NCI-H1694 (cell line): ENCODE measurements at regions not wholly inside any gene's neighbourhood (a gene's known extent, or its start where the extent isn't known, plus 50 kb on each side); places are given as distances from the start of the nearest gene placed in this dataset.
A peak's percentile ranks its signal among the peaks of the same experiment; 100 is the strongest.

Experiments used
- DNase-seq: peaks from one replicate; lab custom pipeline; 2025; lab: John Stamatoyannopoulos, UW

DNA sequence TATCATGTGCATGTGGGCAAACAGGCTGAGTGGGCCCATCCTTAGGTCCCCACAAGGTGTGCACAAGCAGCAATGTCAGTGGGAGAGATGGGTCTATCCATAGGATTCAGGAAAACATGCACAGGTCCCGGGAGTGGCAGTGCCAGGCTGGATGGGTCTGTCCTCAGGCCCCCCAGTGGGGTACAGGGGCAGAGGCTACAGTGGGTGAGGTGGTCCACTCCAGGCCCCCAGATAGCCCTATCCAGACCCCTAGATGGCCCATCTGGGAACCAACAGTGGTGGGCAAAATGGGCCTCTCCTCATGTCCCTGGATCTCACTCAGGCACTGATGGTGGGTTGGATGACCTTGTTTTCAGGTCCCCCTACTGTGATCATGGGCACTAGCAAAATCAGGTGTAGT is 277.8 kb upstream of the SYT1 start:
- no peak for DNase-seq

DNA sequence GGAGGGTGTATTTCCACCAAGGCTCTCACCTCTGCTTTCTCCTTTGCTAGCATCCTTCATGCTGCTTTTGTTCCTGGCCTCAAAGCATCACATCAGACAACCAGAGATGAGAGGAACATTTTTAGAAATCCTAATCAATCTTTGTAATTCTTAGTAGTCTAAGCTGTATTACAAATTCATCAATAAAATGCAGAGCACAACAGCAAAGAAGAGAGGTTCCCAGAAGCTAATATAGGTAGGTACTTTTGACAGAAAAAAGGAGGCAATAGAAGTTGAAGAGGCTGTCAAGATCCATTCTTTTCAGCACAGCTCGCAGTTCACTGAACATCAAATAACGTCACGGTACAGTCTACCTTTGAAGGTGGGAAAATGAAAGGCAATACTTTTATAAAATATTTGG is 265.2 kb upstream of the SYT1 start:
- no peak for DNase-seq

DNA sequence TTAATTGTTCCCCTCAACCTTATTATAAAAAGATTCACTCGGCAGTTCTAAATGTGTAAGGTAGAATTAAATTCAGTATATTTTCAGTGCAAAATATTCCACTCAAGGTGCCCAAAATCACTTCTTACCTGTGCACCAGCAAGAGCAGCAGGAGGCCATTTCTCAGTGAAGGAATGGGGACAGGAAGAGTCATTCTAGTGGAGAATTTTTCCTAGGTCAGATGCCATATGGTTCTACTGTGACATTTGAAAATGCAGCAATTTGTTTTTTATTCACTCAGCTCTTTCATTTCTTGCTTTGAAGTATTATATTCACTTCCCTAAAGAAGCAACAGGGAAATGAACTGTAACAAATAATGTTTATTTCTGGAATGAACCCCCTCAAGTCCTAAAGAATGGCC is 264.0 kb upstream of the SYT1 start:
- no peak for DNase-seq

DNA sequence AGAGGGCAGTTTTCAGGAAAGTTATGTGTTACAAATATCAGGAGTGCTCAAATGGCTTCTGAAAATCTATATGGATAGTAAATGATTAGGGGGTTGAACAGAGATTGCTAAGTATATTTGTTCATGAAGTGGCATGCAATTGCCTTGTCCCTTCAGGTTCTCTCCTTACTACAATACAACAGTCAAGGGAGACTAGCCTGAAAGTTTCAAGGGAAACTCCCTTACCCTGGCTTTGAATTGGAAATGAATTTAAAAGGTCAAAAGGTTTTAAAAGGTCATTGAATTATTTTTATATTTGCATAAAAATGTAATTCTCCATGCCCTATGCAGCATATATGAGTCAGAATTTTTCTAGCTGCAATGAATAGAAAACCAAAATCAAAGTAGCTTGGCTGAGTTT is 253.1 kb upstream of the SYT1 start:
- no peak for DNase-seq

DNA sequence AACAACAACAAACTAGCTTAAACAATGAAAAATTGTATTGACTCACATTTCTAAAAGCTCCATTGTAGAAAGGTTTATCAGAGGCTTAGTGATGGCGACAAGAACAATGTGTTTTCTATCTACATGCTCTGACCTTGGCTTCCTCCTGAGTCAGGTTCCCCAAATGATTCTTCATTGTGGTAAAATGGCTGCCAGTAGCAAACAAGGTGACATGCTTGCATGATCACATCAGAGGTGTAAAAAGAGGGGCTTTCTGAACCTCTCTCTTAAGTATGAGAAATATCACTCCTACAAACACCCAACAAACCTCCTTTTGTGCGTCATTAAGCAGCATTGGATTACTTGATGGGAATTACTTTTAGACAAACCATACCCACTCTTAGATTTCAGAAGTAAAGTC is 252.4 kb upstream of the SYT1 start:
- DNase-seq, result no peak

DNA sequence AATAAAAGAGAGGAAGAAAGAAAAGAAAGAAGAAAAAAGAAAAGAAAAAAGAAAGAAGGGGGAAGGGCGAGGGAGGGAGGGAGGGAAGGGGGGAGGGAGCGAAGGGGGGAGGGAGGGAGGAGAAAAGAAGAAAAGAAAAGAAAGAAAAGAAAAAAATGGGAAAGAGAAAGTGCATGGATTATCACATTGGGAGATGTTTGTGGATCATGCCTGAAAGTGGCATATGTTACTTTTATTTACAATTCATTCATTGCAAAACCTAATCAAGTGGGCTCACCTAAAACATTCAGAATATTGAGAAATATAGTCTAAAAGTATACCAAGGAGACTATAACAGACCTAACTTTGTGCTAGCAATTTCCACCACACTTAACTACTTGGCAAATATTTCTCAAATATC is 246.9 kb upstream of the SYT1 start:
- no peak for DNase-seq

DNA sequence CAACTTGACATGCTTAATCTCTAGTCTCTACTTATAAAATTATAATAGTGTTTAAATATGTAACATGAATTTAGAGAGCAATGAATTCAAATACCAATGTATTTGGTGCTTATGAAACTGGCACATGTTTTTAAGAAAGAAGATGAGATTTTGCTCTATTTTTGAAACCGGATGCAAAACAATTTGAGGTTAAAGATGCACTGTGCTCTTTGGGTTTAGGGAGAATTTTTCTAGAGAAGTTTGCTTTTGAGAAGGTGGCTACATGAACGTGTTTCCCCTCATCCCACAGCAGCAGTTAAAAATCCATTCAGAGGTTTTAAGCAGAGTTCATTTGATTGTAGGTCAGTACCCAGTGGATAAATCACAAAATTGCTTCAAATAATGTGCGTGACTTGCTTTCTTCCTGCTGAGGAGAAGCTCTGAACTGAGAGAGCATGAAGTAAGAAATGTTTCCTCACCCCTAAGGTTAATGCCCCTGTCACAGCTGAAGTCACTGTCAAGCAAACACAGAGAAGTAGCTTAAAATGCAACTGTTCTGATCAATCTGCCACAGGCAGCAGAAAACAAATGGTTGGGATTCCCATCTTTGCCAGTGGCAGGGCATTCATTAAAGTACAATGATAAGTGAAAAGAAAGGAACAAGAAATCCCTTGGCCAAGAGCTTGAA is 241.9 kb upstream of the SYT1 start:
- DNase-seq, result no peak

DNA sequence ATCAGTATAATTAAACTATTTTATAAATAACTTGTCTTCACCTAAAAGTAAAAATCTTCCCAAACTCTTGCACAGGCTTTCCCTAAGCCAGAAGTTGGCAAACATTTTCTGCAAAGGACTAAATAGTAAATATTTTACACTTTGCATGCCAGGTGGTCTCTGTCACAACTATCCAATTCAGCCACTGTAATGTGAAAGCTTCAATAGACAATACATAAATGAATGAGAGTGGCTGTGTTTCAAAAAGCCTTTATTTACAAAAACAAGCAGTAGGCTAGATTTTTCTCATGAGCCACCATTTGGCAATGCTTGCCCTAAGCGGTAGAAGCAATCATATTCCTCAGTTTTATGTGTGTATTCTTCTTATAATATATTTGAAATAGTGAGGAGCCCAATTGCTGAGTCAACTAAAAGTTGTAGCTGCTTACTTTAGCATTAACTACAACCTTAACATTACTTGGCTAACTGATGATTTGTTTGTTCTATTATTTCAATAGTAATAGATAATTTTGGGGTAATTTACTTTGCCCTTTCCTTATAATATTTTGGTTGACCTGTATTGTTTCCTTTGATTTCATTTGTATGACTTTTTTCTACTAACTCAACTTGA is 236.0 kb upstream of the SYT1 start:
- no peak for DNase-seq

DNA sequence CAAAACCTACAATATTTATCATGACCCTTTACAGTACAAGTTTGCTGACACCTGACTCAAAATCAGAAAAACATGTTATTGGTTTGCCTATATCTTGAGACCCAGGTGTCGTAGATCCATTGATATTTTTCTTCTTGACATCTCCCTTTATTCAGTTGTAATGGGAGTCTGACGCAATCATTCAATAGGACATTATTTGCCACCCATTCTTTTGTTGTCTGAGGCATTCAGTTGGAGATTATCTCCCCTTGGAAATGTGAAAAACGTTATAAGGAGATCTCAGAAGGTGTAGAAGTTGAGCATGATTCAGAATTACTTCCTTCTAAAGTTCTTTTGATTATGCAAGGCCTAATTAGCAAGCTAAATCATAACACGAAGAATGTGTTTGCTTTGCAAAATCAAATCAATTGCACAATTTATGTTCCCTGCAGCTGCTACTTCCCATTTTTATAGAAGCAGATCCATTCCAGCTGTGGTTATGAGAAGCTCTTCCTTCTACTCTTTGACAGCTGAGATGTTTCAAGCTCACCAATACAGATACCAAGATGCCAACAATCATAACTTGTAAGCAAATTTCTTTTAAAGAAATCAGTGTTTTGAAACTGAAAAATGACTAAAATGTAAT is 228.2 kb upstream of the SYT1 start:
- DNase-seq, result no peak

DNA sequence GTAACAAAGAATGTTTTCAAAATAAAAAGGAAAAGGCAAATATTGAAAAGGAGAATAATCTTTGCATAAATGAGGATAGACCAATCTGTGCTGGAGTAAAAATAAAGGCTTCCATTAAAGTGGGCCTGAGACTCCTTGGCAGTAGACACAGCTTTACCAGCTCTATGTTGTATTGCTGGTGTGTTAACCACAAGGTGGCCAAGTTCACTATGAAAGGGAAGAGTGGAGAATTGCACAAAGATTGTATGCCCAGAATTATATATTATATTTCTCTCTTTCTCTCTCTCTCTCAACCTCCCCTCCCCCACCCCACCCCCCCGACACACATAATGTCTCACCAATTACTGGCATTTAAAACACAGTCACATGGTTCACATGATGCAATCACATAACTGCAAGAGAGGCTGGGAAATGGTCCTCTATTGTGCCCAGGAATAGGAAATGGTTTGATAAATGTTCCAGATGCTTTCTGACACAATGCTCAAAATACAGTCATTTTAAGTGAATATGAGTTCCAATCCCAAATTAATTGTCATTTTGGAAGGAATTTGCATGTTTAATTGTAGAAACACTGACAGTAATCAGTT is 222.6 kb upstream of the SYT1 start:
- no peak for DNase-seq

DNA sequence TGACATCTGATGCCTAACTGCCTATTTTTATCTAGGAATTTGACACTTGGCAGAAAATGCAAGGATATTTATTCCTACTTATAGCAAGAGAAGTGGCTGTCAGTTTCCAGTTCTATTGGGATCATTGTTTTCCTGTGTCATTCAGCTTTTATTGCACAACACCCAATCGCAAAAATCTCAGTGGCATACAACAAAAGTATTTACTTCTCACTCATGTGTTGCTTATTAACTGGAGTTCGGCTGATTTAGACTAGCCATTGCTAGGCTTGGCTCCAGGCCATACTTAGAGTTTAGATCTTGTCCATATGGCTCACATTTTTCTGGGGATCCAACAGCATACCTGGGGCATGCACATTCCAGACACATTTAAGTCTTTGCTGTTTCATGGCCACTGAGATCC is 218.6 kb upstream of the SYT1 start:
- no peak for DNase-seq

DNA sequence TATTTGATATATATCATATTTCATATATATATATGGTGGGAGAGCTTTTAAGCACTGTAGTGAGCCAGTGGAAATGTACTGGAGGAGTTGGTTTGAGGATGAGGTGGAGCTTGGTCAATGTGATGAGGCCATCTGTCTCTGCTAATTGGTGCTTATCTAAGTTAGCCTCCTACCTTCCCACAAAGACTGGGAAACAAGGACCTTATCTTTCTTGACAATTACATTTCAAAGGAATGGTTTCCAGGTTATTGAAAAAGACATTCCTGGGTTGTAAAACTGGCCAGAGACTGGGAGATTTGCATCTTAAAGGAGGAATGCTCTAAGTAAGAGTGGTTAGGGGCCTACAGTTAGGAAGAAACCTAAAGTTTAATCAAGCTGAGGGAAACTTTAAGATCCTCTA is 212.8 kb upstream of the SYT1 start:
- DNase-seq, result no peak

DNA sequence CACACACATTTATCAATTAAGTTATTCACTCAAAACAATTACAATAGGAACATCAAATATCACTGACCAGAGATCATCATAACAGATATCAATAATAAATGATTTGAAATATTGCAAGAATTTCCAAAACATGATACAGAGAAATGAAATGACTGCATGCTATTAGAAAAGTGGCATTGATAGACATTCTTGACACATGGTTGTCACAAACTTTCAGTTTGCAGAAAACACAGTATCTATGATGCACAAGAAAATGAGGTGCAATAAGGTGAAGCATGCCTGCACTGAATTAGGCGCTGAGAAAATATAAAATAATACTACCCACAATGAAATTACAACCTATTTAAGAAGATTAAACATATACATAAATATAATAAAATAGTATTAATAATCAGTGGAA is 198.0 kb upstream of the SYT1 start:
- DNase-seq, result no peak

DNA sequence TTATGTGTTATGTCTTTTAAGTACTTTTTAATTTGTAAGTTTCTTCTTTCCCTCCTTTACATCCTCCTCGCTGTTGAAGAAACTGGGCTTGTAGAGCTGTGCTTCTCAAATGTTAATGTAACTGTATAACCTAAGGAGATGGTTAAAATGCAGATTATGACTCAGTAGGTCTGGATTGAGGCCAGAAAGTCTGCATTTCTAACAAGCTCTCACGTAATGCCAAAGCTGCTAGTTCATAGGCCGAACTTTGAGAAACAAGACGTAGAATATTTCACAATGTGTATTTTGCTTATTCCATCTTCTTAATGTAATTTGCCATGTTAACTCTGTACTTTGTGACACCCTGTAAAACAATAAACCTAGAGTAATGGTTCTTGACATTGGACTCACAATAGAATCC is 193.3 kb upstream of the SYT1 start:
- no peak for DNase-seq

DNA sequence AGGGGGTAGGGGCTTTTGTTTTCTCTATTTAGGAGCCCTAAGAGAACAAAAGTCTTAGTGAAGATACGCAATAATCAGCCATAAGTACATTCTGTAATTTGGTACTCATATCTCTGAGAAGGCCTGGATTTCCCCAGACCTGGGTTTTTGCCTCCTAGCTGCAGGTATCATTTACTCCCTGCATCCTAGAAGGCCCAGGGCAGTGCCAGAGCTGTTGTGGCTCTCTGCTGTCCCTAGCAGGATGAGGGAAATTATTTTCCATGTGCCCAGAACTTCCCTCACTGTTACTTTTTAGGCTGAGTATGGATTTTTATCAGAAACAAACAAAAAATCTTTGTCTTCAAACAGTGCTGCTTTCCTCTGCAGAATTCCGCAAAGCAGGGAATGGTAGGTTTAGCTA is 192.5 kb upstream of the SYT1 start:
- DNase-seq, result no peak

DNA sequence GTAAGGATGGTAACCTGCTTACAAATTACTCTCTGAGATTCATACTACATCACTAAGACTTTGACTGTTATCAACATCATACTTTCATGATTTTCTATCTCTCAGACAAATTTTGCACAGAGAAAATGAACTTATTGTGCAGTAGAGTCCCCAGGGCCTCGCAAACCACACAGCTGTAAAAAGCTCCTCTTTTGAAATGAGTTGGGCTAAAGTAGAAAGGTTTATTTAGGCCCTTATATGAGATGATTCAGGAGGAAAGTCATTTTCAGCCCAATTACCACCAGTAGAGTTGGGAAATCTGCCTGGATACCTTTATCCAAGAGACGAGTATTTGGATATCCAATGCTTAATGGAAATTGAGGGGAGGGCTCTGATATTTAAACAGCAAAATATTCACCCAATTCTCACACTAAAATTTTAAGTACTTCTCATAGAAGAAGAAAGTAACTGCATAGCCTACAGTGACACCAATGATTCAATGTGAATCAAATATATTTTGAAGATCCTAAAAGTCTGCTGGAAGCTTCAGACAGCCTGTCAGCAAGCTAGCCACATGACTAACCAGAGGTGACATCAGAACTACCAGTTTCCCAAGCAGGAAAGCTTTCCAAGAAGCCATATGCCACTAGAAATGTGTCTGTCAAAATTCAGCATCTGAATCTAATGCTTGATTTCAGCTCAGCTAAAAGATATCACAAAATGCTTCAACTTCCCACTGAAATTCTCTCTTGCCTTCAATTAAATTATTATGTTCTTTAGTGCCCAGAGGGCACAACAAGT is 190.1 kb upstream of the SYT1 start:
- DNase-seq, result peak; percentile 39

DNA sequence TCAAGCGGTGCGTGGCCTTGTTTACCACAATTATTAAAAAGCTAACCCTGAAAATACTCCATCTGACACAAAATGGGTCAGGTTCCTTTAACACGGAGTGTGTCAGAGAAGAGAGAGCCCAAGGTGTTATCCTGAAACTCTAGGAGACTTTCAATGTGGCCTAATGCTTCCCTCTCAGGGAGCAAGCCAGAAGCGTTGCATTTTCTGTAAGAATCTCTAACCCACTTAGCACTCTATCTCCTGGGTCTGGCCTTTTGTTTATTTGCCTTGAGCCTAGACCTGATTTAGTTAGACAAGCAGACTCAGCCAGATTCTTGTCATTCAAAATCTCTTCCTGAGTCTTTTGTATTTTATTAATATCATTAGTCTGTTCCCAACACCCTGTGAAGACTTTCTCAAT is 184.0 kb upstream of the SYT1 start:
- DNase-seq, result no peak

DNA sequence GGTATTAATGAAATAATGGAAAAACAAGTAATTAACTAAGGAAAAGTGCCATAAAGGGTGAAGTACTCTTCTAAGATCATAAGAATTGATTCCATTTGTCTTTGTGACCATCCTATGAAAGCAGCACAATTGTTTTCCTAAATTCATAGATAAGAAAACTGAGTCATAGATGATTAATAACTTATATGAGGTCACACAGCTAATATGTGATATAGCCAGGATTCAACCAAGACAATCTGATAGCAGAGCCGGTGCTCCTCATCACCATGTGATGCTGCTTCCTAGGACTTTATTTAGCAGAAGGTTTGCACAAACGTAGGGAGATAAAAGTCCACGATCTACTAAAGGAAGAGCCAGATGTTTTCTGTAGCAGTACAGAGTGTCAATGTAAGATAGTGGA is 181.5 kb upstream of the SYT1 start:
- no peak for DNase-seq

DNA sequence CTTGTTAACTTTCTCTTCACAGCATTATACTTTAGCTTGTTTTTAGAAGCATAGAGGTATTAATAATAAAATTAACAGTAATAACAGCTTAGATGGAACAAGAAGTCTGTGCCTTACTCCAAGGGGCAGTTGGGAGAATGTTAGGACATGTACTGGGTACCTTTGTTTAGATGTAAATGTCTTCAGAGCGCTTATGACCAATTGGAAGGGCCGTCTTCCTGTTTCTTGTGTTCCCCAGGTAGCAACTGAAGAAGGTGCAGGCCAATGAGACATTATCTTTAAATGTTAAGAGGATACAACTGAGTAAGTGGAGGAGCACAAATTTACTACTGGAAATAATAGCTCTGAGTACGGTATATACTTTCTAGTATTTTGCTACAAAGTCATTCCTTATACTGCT is 180.9 kb upstream of the SYT1 start:
- DNase-seq, result no peak

DNA sequence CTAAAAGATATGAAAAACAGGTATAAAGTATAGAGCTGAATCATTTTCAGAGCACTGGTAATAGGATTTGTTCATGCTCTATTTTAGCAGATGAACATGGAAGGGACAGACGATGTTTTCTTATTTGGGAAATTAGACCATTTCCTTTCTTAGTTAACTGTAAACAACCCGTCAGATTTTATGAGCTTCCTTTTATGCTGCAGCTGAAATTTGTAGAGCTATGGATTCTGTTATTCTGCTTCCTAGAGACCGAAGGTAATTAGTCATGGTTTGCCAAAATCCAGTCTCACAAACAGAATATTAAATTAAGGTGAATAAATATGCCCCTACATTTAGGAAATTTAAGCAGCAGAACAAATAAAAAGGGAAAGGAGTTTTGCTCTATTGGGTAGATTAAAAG is 180.2 kb upstream of the SYT1 start:
- DNase-seq, result no peak

DNA sequence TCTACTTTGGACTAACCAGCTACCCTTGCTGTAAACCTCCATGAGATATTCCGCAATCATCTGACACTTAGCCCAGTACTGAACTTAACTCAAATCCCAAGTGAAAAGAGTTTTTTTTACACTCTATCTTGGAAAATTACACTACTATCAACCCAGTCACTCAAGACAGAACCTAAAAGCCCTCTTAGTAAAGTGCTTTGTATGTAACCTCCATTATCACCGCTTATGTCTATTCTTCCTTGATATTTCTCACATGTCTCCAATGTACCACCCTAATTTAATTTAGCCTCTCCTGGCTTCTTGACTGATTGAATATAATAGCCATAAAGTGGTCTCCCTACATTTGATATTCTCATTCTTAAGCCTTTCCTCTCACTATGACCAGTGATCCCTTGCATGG is 168.8 kb upstream of the SYT1 start:
- no peak for DNase-seq

DNA sequence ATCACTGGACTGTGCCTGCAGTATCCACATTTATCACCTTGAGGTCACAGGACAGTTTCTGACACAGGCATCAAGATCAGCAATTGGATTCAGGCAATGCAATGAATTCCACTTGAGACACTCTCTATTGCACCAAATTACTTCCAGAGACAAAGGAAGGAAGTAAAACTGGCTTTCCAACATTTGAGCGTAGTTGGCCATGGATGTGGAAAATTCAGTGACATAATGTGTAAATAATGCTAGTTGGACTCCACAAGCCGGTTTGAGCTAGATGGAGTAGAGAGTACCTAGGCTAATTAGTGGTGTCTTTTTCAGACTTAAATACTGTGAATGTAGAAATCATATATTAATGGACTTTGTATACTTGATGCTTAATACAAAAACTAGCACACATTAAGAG is 168.3 kb upstream of the SYT1 start:
- DNase-seq, result no peak
